Endothelial cell of hepatic sinusoid (primary cell): ENCODE measurements at regions not wholly inside any gene's neighbourhood (a gene's known extent, or its start where the extent isn't known, plus 50 kb on each side); places are given as distances from the start of the nearest gene placed in this dataset.
"Not testable (repeated sequence)": the region's sequence is repeated elsewhere in the genome, so short reads cannot be mapped to it uniquely, and the experiment has no call there.

Source experiments
- in situ Hi-C: cut with HindIII; loops from 2 replicates; pipeline ENCODE4 v1.10.0; 2017; ENCODE audit warnings: low sequenced_read_pairs

DNA sequence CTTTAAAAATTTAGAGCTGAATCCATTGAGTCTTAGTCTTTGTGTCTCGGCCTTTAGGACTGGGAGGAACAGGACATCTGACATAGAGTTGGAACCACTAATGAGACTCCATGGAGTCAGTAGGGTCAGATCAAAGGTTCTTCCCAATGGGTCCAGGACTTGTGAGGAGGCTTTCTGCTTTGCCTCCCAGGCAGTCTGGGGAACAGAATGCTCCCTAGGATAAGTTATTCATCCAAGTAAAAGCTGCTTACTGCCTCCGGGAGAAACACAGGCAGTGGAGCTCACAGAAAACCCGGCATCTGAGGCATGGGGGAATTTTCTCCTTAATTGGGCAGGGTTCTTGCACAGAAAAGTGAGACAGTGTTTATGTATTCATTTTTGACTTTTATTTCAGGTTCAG lies 216.4 kb downstream of the SEC23IP start:
- in situ Hi-C loops, result no loop called here

DNA sequence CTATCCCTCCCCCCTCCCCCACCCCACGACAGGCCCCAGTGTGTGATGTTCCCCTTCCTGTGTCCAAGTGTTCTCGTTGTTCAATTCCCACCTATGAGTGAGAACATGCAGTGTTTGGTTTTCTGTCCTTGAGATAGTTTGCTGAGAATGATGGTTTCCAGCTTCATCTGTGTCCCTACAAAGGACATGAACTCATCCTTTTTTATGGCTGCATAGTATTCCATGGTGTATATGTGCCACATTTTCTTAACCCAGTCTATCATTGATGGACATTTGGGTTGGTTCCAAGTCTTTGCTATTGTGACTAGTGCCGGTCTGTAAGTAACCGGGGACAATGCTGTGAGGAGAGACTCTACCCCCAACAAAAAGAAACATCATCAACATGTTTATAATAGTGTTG lies 217.2 kb downstream of the SEC23IP start:
- in situ Hi-C loops, result not testable (repeated sequence)

- in situ Hi-C loops, result no loop called here
These were observed 217.7 kb downstream of the SEC23IP start for GRCh38 chr10:120110196-120110595.

DNA sequence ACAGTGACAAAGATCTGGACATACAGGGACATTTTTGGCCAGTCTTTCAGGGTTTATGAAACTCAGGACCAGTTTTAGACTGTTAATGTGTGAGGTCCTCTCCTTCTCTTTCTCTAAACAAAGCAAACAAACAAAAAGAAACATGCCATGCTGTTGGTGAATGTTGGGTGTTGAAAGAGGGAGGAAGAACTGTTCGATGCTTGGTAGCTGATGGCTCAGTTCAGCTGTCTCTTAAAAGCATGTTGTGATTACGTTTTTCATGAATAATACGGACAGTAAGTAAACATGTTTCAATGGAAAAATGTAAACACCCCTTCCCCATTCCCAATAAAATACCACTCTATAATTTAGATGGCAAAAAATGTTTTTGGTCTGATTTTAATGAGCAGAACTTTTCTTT lies 219.1 kb downstream of the SEC23IP start:
- in situ Hi-C loops, result no loop called here

- in situ Hi-C loops, result no loop called here
These were observed 220.3 kb downstream of the SEC23IP start for GRCh38 chr10:120112809-120113208.

- in situ Hi-C loops, result no loop called here
These were observed 223.4 kb downstream of the SEC23IP start for GRCh38 chr10:120115959-120116358.

DNA sequence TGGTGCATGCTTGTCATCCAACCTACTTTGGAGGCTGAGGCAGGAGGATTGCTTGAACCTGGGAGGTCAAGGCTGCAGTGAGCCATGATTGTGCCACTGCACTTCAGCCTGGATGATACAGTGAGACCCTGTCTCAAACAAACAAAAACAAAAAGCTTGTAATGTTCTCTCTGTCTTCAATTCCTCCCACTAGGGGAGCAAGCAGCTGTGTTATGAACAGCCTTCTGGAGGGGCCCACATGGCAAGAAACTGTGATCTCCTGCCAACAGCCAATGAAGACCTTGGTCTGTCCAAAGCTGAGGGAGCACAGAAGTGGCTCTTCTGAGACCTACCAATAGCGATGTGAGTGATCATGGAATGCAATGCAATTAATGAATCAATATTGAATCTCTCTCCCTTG lies 229.2 kb downstream of the SEC23IP start:
- in situ Hi-C loops, result no loop called here

GRCh38 chr10:120131183-120131582 lies 238.7 kb downstream of the SEC23IP start:
- in situ Hi-C loops, result no loop called here

GRCh38 chr10:120132811-120133210 lies 240.3 kb downstream of the SEC23IP start:
- in situ Hi-C loops, result no loop called here

DNA sequence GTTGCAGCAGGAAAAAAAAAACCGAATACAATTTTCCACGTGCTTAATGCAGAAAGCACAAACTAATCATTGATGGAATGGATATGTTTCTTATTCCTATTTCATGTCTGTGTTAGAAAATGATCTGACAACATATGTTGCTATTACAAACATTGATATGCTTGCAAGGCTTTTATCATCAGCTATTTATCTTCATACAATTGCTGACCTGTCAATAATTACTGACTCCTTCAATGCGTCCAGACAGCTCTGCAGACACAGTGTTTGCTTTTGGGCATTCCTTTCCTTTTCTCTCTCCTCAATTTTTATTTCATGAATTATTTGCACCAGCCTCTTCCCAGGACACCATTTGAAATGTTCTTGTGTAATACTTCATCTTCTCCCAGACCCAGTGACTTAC lies 246.2 kb downstream of the SEC23IP start:
- in situ Hi-C loops, result no loop called here

GRCh38 chr10:120145107-120145506 lies 252.6 kb downstream of the SEC23IP start:
- in situ Hi-C loops, result no loop called here

- in situ Hi-C loops, result no loop called here
These were observed 264.2 kb downstream of the SEC23IP start for GRCh38 chr10:120156614-120157274.

DNA sequence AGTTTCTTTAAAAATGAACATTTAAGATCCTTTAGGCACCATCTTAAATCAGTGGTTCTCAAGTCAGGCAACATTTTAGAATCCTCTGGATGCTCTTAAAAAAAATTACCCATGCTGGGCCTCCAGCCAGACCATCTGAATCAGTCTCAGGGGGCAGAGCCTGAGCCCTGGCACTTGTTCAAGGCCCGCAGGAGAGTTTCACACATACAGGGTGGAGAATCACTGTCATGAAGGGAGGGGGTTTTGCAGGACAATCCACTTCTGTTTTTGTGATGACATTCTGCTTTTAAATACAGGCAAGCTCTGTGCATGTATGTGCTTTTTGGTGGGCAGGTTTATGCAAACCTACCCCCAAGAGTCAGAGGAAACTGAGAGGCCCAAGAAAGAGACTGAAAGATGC lies 268.6 kb downstream of the SEC23IP start:
- in situ Hi-C loops, result no loop called here

DNA sequence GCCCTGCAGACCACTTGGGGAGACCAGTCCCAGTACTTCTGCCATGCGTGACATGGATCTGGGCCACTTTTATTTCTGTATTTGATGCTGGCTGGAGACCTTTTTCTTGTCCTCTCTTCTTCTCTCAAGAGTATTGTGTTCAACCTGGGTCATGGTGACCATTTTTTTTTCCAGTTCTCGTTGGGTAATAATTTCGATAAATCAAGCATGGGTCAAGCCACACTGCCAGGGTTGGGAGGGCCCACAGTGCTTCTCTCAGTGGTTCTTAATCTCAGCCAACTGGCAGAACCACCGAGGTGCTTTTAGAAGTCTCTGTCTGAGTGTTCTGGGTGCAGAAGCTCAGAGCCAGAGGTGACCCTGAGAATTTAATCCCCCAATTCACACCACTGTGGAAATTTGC lies 269.9 kb downstream of the SEC23IP start:
- in situ Hi-C loops, result no loop called here

DNA sequence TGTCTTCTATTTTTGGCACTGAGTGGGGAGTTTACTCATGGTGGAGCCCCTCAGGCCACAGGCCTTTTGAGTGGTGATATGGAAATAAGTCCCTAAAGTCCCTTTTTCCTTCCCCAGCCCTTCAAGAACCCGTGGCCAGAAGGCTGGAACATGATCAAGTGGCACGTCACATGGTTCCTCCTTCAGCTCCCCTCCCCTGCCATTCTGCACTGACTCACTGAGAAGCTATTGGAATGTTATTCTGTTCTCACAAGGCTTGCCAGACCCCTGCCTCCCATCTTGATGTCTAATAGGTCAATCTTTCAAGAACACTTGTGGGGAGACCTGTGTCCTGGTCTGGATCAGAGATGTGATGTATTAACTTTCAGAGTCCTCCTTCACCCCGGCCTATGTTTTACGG lies 279.8 kb downstream of the SEC23IP start:
- in situ Hi-C loops, result no loop called here

DNA sequence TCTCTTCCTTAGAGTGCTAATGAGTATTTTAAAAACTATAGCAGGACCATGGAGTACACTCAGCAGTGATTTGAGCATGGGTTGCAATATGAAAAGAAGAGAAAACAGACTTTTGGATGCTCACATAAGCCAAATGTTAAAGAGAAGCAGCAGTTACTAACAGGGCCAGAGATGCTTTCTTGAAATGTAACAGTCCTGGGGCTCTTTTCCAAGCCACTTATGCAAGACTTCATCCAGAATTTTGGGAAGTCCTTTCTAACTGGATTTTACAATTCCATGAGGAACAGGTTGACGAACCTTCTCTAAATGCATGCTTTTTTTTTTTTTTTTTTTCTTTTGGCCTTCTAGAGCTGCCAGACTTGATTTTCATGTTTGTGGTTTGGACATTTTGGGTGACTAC lies 282.0 kb downstream of the SEC23IP start:
- in situ Hi-C loops, result no loop called here

DNA sequence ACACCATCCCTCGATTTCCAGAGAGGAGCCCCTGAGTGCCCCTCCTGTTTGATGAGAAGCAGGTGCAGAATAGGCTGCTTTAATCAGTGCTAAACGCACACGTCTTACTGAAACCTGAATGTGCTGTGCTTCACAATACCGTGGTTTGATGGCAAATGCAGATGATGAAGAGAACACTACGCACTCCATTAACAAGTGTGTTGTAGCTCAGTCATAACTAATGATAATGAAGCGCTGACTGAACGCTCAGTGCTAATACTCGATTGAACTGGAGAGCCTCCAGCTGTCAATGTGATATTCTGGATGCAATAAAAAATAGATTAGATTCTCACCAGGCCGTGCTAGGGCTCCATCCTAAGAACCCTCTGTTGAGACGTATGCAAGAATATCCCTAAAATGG lies 279.7 kb upstream of the PLPP4 start:
- in situ Hi-C loops, result loop anchor here (25.0 kb wide), 1 partner anchor 90 kb away; no protein-coding TSS in a partner anchor

DNA sequence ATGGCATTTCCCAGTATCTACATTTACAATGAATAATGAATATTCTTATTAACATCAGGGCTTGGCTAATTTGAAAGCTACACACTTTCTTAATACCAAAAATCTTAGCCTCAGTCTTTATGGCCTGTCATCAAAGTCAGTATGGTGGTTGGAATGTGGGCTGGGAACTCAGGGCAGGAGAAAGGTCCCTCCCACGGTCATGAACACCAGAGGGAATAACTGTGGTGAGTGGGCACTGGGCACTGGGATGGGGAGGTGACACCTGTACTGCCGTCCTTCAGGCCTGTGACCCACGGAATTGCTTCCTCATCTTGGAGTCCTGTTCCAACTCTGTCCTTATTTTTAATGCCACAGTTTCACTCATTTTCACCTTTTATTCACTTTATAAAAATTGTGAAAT lies 276.9 kb upstream of the PLPP4 start:
- in situ Hi-C loops, result loop anchor here (25.0 kb wide), 1 partner anchor 93 kb away; no protein-coding TSS in a partner anchor

DNA sequence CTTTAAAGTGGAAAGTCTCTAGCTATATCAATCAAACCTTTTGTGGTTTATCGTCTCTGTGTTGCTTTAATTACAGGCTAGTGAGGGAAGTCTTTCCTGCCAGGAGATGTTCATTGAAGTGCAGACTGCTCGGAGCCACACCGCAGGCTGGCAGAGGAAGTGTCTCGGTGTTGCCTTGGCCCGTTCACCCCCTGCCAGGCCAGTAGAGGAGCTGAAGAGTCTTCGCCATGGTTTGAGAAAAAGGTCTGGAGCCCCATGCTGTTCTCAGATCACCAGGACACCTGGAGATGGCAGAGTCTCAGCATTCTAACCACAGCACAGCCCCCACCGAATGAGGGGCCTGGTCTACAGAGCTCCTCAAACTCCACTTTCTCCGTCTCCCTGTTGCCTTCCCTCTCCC lies 275.9 kb upstream of the PLPP4 start:
- in situ Hi-C loops, result loop anchor here (25.0 kb wide), 1 partner anchor 94 kb away; no protein-coding TSS in a partner anchor

- in situ Hi-C loops, result loop anchor here (25.0 kb wide), 1 partner anchor 95 kb away; no protein-coding TSS in a partner anchor
These were observed 274.6 kb upstream of the PLPP4 start for GRCh38 chr10:120182431-120182830.

- in situ Hi-C loops, result loop anchor here (25.0 kb wide), 1 partner anchor 96 kb away; no protein-coding TSS in a partner anchor
These were observed 273.5 kb upstream of the PLPP4 start for GRCh38 chr10:120183546-120183945.

GRCh38 chr10:120184547-120185337 lies 272.3 kb upstream of the PLPP4 start:
- in situ Hi-C loops, result loop anchor here (25.0 kb wide), 1 partner anchor 97 kb away; no protein-coding TSS in a partner anchor
